ENCODE measurements at regions not wholly inside any gene's neighbourhood (a gene's known extent, or its start where the extent isn't known, plus 50 kb on each side); places are given as distances from the start of the nearest gene placed in this dataset.
"Not testable (repeated sequence)": the region's sequence is repeated elsewhere in the genome, so short reads cannot be mapped to it uniquely, and the experiment has no call there.

DNA sequence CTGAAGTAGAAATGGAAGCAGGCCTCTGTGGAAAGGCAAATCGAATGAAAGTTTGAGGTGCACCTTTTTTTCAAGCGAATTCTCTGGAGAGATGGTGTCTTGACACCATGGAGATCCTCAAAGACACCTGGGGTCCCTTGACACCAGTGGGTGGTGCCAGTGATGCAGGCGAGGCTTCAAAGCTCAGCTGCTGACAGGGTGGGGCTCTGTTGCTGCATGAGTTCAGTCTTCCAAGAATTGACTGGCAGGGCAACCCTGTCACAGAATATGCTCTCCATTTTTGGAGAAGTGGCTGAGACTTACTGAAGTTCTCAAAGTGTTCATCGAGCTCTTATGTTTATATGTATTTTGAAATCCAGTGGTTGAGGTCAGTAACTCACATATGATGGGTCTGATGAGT is 1741.6 kb downstream of the SPATA31A7 start:
- not testable (repeated sequence) for ATAC-seq; H3F3A ChIP-seq (replicated peaks; ENCODE audit: low read depth); H4K20me1 ChIP-seq (replicated peaks; ENCODE audit: insufficient read depth)

DNA sequence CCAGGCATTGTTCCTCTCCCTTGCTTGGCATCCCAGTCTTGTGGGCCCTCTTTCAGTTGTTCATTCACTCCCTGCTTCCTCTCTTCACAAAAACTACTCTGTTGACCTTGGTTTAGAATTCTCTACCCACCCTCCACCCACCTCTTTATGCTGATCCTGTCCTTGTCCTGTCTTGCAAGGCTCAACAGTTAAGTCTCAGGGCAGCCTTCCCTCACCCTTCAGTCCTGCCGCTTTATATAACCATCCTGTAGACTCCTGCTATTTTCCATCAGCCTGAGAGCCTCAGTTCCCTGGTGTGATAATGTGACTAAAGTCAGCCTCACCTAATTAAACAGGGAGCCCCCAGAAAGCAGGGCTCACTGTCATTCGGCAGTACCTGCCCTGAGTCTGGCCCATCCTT is 1763.0 kb downstream of the SPATA31A7 start:
- not testable (repeated sequence) for H3K9me3 Mint-ChIP-seq; H2AFZ ChIP-seq; H3K4me1 Mint-ChIP-seq; H3K27me3 Mint-ChIP-seq (ENCODE audit: insufficient read depth, low read depth, poor library complexity); H3F3A ChIP-seq (replicated peaks; ENCODE audit: low read depth); H3K27ac Mint-ChIP-seq; H3K4me3 Mint-ChIP-seq; H3K4me1 ChIP-seq (ENCODE audit: insufficient read depth); H3K4me2 ChIP-seq; H3K79me2 ChIP-seq (replicated peaks; ENCODE audit: insufficient read depth); H3K4me3 ChIP-seq; H3K36me3 ChIP-seq (ENCODE audit: insufficient read depth); H4K20me1 ChIP-seq (replicated peaks; ENCODE audit: insufficient read depth); H3K9me2 ChIP-seq (ENCODE audit: insufficient read depth); H3K27me3 ChIP-seq (ENCODE audit: insufficient read depth); H3K36me3 Mint-ChIP-seq (ENCODE audit: low read depth); DNase-seq (ENCODE audit: low spot score); H3K27ac ChIP-seq (ENCODE audit: low read depth)
- peak; percentile 75 for ATAC-seq

More for the DNA sequence above, 1741.6 kb downstream of the SPATA31A7 start:
- H3K4me3 Mint-ChIP-seq; H3K36me3 Mint-ChIP-seq (ENCODE audit: low read depth); H3K9me3 Mint-ChIP-seq; H3K27ac Mint-ChIP-seq; DNase-seq (ENCODE audit: low spot score); H3K4me1 ChIP-seq (ENCODE audit: insufficient read depth); H3K27me3 Mint-ChIP-seq (ENCODE audit: insufficient read depth, low read depth, poor library complexity); H3K36me3 ChIP-seq (ENCODE audit: insufficient read depth); H3K4me1 Mint-ChIP-seq; H3K79me2 ChIP-seq (replicated peaks; ENCODE audit: insufficient read depth); H3K27ac ChIP-seq (ENCODE audit: low read depth); H3K4me3 ChIP-seq; H3K9me2 ChIP-seq (ENCODE audit: insufficient read depth); H3K27me3 ChIP-seq (ENCODE audit: insufficient read depth); H3K4me2 ChIP-seq; H2AFZ ChIP-seq: not testable (repeated sequence)

Small RNAs in the stretch of these regions (small RNA-seq; reads per million reads assigned to genes)
- gene RNA5SP283 (ENCODE audit: low replicate concordance) = 31.8 reads per million, percentile 98 among the genes with 10 or more reads in this experiment
